NB4 (cell line): ENCODE measurements at regions not wholly inside any gene's neighbourhood (a gene's known extent, or its start where the extent isn't known, plus 50 kb on each side); places are given as distances from the start of the nearest gene placed in this dataset.
"Not testable (repeated sequence)": the region's sequence is repeated elsewhere in the genome, so short reads cannot be mapped to it uniquely, and the experiment has no call there.

Experiments
- DNase-seq: peaks from one replicate; pipeline ENCODE4 v3.0.0; 2010; ENCODE audit warnings: low read depth
- H3K4me3 ChIP-seq: one replicate; pipeline ENCODE4 v1.5.1; 2011; ENCODE audit warnings: mild to moderate bottlenecking, low read depth, low read length, moderate library complexity
- CTCF ChIP-seq: IDR thresholded peaks from one replicate; pipeline ENCODE4 v1.5.1; 2012; ENCODE audit warnings: low read depth, low read length
- MYC ChIP-seq: IDR thresholded peaks from 2 replicates; pipeline ENCODE4 v1.6.1; 2011; ENCODE audit warnings: low read depth, low read length
- POLR2A ChIP-seq: IDR thresholded peaks from 2 replicates; pipeline ENCODE4 v1.6.1; 2011; ENCODE audit warnings: mild to moderate bottlenecking; ENCODE audit not compliant: insufficient read length; ENCODE audit errors: extremely low read depth
- TF ChIP-seq, protein P1 (sequence below): IDR thresholded peaks from 2 replicates; pipeline ENCODE4 v1.6.1; 2011; ENCODE audit warnings: low read depth, low read length

DNA sequence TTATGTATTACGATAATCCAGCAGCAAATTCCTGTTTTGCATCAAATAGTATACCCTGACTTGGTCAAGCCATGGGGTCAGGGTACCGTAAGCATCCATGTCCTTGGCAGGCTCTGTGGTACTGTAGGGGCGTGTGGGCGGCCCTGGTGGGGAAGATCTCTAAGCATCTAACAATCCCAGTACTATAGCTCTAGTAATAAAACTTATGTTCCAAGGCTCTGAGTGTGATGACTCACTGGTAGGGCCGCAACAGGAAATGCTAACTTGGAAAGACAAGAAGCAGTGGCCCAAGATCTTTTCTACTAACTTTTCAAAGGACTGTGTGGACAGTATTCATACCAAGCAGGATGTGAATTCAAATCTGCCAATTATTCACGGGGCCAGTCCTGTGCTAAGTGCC lies 63.8 kb downstream of the CLEC18A start:
- DNase-seq: peak; percentile 20
- not testable (repeated sequence) for H3K4me3 ChIP-seq

GRCh38 chr16:70016751-70017150 lies 65.6 kb downstream of the CLEC18A start:
- H3K4me3 ChIP-seq: not testable (repeated sequence)
- peak; percentile 22 for DNase-seq

DNA sequence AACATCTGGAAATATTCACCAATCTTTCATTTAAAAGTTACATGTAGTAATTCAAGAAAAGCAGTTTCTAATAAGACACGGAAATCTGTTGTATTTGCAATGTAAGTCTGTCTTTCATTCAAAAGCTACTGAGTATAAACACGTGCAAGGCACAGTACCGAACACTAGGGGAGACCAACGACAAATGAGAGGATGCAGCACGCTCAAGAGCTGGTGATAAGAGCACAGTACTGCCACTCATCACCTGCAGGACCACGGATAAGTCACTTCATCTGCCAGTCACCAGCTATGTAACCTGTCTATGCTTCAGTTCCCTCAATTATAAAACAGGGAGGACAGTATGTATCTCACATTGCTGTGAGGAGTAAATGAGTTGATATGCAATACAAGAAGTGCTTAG lies 67.1 kb downstream of the CLEC18A start:
- TF ChIP-seq, protein P1, sequence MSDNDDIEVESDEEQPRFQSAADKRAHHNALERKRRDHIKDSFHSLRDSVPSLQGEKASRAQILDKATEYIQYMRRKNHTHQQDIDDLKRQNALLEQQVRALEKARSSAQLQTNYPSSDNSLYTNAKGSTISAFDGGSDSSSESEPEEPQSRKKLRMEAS: no peak
- TF ChIP-seq POLR2A (no peak), MYC (no peak), CTCF (peak; percentile 36)
- DNase-seq: peak; percentile 35
- no peak overlapping the region for H3K4me3 ChIP-seq

- DNase-seq, H3K4me3 ChIP-seq: not testable (repeated sequence)
Observed at GRCh38 chr16:70023207-70023606, 72.1 kb downstream of the CLEC18A start.

DNA sequence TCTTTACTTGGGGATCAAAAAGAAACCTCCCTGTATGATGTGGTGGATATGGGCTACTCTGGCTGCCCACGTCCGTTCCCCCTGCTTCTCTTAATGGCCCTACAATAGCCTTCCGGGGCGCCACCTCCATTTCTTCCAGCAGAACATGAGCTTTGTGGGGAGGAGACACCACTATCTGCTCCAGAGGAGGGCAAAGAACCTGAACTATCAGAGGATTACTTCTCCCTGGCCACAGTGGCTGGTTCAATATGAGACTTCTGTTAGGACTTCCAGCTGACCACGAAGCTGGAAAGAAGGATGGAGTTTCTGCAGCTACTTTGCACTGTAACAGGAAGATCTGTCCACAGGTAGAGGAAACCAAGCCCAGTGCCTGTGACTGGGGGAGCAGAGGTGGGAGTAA lies 72.8 kb downstream of the CLEC18A start:
- DNase-seq, H3K4me3 ChIP-seq: not testable (repeated sequence)

DNA sequence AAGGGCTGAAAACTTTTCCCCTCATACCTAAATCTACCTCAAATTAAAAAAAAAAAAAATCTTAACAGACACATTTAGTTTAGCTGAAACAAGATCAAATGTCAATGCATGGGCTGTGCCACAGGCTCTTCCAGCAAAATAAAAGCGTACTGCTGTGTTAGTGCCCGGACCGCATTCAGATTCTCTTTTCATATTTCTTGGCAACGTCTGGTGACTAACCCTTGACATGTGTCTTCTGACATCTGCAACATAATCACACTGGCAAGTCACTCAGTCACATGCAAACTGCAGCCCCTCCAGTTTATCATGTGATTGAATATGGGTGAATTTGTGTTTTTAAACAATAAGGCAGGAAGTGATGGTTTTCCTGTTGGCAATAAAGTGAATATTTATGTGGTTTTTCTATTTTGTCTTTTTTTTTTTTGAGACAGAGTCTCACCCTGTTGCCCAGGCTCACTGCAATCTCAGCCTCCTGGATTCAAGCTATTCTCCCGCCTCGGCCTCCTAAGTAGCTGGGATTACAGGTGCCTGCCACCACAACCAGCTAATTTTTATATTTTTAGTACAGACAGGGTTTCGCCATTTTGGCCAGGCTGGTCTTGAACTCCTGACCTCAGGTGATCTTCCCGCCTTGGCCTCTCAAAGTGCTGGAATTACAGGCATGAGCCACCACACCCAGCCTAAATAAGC lies 75.2 kb downstream of the CLEC18A start:
- peak; percentile 21 for DNase-seq
- not testable (repeated sequence) for H3K4me3 ChIP-seq

- not testable (repeated sequence) for DNase-seq, H3K4me3 ChIP-seq
Observed at GRCh38 chr16:70032906-70033305, 81.2 kb upstream of the PDPR start.

- not testable (repeated sequence) for H3K4me3 ChIP-seq, DNase-seq
Observed at GRCh38 chr16:70037913-70038312, 76.2 kb upstream of the PDPR start.

DNA sequence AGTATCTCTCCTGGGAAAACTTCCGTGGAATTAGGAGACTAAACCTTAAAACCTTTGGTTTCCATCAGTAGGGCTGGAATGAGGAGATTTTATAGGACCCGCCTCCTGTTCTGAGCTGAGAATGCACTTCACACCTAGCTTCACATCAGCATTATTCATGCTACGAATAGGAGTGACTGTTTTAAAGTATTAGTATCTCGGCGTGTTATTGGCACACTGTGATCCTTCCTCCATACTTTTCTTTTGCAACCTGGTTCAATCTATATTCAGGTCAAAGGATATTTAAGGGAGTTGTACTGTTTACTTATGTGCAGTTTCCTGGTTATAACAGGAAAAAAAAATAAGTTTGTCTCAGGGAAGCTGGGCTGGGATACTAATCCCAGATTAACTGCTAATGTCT lies 73.6 kb upstream of the PDPR start:
- H3K4me3 ChIP-seq, DNase-seq: not testable (repeated sequence)

DNA sequence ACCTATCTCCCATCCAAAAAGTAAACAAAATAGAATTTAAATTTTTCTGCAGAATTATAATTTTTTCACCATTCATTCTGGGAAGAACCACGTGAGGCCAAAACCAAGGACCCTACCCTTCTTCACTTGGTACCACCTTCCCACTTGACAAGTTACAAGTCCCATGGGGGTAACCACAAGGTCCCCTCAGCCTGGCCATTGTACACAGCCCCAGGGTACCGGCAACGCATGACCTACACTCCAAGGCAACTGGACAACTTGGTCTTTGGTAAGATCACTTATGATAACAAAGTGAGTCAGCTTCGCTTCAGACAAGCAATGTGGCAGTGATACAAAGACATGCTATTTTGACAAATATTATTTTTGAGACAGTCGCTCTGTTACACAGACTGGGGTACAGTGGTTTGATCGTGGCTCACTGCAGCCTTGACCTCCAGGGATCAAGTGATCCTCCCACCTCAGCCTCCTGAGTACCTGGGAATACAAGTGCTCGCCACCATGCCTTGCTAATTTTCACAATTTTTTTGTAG lies 70.5 kb upstream of the PDPR start:
- not testable (repeated sequence) for H3K4me3 ChIP-seq, DNase-seq

GRCh38 chr16:70046560-70046959 lies 67.6 kb upstream of the PDPR start:
- H3K4me3 ChIP-seq, DNase-seq: not testable (repeated sequence)

GRCh38 chr16:70048083-70048482 lies 66.0 kb upstream of the PDPR start:
- not testable (repeated sequence) for H3K4me3 ChIP-seq, DNase-seq

DNA sequence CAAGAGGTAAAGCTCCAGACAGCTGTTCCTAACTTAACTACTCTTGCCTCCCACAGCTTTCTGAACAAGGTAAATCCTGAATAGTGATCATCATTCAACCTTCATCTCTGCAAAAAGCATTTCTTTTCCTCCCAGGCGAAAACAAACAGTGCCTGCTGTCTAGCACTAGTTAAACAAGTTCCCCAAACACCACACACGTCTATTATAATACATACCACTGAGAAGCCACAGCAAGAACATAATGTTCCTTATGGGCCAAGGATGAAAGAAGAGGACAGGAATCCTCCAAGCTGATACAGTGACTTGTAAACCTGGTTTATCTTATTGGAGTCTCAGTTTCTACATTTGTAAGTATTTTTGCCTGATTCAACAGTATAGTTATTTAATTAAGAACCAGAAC lies 56.1 kb upstream of the PDPR start:
- not testable (repeated sequence) for H3K4me3 ChIP-seq, DNase-seq

- not testable (repeated sequence) for H3K4me3 ChIP-seq
Observed at GRCh38 chr16:70059429-70059828, 54.7 kb upstream of the PDPR start.

GRCh38 chr16:70060521-70061027 lies 53.6 kb upstream of the PDPR start:
- not testable (repeated sequence) for H3K4me3 ChIP-seq, DNase-seq

More at GRCh38 chr16:70059429-70059828, 54.7 kb upstream of the PDPR start:
- not testable (repeated sequence) for DNase-seq

DNA sequence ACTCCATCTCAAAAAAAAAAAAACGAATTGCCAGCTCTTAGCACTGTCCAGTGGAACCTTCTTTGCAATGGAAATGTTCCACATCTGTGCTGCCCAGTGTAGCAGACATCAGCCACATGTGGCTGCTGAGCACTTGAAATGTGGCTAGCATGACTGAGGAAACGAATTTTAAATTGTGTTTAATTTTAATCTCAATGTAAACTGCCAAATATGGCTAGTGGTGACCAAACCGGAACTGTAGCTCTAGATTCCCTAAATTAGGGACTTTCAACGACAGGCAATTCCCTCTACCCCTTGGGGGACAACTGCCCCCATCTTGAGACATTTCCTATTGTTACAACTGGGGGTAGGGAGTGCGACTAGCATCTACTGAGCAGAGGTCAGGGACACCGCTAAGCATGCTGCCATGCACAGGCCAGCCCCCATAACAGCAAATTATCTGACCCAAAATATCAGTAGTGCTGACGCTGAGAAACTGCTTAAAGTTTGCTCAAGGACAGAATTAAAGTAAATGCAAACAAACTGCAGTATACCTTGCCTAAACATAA lies 52.4 kb upstream of the PDPR start:
- DNase-seq, H3K4me3 ChIP-seq: not testable (repeated sequence)

DNA sequence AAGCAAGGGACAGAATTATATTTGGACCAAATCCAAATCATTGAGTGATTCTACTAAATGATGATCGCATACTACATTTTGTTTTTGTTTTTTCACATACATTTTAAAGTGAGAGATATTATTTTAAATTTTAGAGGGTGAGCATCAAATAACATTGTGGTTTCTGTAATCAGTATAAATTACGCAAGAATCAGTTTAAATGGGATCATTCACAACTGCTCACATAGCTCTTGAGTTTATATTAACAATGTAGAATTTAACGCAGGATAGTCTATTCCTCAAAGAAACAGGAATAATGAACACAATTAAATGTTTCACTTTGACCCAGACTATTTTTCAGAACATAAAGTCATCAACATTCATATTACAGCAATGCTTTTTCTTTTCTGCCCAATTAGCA lies 51.2 kb upstream of the PDPR start:
- H3K4me3 ChIP-seq, DNase-seq: not testable (repeated sequence)
